ENCODE measurements at regions not wholly inside any gene's neighbourhood (a gene's known extent, or its start where the extent isn't known, plus 50 kb on each side); places are given as distances from the start of the nearest gene placed in this dataset.

DNA sequence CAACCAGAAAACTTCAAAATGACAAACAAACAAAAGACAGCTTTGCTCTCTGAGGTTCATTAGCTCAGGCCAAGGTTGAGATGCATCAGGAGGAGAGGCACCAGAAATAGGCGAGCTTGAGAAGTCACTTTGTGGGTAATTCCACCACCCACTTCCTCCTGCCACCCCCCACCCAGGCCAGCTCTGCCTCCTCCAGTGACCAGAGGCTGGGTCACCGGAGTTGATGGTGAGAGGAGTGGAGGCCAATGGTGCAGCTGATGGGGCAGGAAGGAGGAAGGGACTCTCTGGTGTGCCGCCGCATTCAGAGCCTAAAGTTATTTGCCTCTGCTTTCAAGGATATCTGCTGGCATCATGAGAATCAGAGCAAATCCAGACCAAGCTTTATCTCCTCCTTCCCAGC, 73.8 kb upstream of the ASTN2 start:
- H3K27me3 Mint-ChIP-seq (ENCODE audit: insufficient read depth, low read depth, poor library complexity): peaks cover 7% of the 10 kb centered on the region
- H3K4me1 Mint-ChIP-seq: peaks cover 14% of the 10 kb centered on the region
- no peaks in the 10 kb centered on the region for H4K20me1 ChIP-seq (replicated peaks; ENCODE audit: insufficient read depth)
- no peak overlapping the region for H3K4me3 Mint-ChIP-seq
- no peaks in the 10 kb centered on the region for H3K36me3 ChIP-seq (ENCODE audit: insufficient read depth)
- no peaks in the 10 kb centered on the region for H3K36me3 Mint-ChIP-seq (ENCODE audit: low read depth)
- H3K4me1 ChIP-seq (ENCODE audit: insufficient read depth): peaks cover 29% of the 10 kb centered on the region
- H3K27ac Mint-ChIP-seq: no peak overlapping the region
- no peak for ATAC-seq
- no peaks in the 10 kb centered on the region for H3K9me3 Mint-ChIP-seq
- H3F3A ChIP-seq (replicated peaks; ENCODE audit: low read depth): no peaks in the 10 kb centered on the region
- H3K27me3 ChIP-seq (ENCODE audit: insufficient read depth): no peaks in the 10 kb centered on the region
- no peak for TF ChIP-seq JUNB (IDR thresholded peaks at IDR 0.05; ENCODE audit: unreplicated experiment)
- TF ChIP-seq STAT1 (IDR thresholded peaks at IDR 0.05; ENCODE audit: unreplicated experiment): no peak
- no peak for TF ChIP-seq ZNF331 (CRISPR knock-in tag; IDR thresholded peaks at IDR 0.05; ENCODE audit: low read depth)
- TF ChIP-seq, protein P1, sequence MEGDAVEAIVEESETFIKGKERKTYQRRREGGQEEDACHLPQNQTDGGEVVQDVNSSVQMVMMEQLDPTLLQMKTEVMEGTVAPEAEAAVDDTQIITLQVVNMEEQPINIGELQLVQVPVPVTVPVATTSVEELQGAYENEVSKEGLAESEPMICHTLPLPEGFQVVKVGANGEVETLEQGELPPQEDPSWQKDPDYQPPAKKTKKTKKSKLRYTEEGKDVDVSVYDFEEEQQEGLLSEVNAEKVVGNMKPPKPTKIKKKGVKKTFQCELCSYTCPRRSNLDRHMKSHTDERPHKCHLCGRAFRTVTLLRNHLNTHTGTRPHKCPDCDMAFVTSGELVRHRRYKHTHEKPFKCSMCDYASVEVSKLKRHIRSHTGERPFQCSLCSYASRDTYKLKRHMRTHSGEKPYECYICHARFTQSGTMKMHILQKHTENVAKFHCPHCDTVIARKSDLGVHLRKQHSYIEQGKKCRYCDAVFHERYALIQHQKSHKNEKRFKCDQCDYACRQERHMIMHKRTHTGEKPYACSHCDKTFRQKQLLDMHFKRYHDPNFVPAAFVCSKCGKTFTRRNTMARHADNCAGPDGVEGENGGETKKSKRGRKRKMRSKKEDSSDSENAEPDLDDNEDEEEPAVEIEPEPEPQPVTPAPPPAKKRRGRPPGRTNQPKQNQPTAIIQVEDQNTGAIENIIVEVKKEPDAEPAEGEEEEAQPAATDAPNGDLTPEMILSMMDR (conservative IDR thresholded peaks at IDR 0.05; ENCODE audit: low read depth in 2 of 2): no peak
- no peak for TF ChIP-seq EZH2phosphoT487 (IDR thresholded peaks at IDR 0.05; ENCODE audit: unreplicated experiment)
- no peak for TF ChIP-seq NANOG (IDR thresholded peaks at IDR 0.05; ENCODE audit: borderline replicate concordance)
- TF ChIP-seq, protein P2, sequence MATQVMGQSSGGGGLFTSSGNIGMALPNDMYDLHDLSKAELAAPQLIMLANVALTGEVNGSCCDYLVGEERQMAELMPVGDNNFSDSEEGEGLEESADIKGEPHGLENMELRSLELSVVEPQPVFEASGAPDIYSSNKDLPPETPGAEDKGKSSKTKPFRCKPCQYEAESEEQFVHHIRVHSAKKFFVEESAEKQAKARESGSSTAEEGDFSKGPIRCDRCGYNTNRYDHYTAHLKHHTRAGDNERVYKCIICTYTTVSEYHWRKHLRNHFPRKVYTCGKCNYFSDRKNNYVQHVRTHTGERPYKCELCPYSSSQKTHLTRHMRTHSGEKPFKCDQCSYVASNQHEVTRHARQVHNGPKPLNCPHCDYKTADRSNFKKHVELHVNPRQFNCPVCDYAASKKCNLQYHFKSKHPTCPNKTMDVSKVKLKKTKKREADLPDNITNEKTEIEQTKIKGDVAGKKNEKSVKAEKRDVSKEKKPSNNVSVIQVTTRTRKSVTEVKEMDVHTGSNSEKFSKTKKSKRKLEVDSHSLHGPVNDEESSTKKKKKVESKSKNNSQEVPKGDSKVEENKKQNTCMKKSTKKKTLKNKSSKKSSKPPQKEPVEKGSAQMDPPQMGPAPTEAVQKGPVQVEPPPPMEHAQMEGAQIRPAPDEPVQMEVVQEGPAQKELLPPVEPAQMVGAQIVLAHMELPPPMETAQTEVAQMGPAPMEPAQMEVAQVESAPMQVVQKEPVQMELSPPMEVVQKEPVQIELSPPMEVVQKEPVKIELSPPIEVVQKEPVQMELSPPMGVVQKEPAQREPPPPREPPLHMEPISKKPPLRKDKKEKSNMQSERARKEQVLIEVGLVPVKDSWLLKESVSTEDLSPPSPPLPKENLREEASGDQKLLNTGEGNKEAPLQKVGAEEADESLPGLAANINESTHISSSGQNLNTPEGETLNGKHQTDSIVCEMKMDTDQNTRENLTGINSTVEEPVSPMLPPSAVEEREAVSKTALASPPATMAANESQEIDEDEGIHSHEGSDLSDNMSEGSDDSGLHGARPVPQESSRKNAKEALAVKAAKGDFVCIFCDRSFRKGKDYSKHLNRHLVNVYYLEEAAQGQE (IDR thresholded peaks at IDR 0.05; ENCODE audit: unreplicated experiment): no peak
- no peak overlapping the region for H3K27ac ChIP-seq (ENCODE audit: low read depth)
- no peaks in the 10 kb centered on the region for H3K9me2 ChIP-seq (ENCODE audit: insufficient read depth)
- no peak overlapping the region for H3K4me2 ChIP-seq
- no peaks in the 10 kb centered on the region for H3K79me2 ChIP-seq (replicated peaks; ENCODE audit: insufficient read depth)
- H3K4me3 ChIP-seq: no peak overlapping the region
- DNase-seq (ENCODE audit: low spot score): no peak
- no peak overlapping the region for H2AFZ ChIP-seq

DNA sequence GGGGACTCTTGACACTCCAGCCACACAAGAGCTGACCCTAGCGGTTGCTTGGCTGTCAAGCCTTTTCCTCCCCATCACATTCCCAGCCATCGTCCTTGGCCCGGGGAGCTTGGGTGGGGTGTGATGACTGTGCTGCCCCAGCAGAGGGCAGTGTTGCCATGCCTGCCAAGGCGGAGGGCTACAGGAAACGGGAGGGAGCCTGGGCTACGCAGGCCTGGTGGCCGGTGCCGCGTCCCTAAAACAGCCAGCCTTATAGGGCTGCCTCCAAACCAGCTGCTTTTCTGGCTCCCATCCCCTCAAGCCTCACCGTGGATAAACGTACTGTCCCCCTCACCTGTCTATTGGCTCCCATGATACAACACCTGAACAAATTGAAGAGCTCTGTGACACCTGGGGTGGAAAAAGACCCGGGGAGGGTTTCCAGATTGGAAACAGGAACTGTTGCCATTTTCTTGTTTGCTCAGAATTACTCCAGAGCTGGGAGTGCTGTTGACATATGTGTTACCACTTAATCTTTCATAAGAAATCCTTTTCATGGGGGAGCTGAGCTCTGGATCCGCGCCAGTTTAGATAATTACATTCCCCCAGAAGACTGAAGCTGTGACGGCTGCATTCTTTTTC, 72.8 kb upstream of the ASTN2 start:
- Histone ChIP-seq H3K9me2 (ENCODE audit: insufficient read depth) (no peaks in the 10 kb centered on the region), H3K4me3 (peak overlapping the region; percentile 36; the same call in 1 of the 2 replicates), H4K20me1 (replicated peaks; ENCODE audit: insufficient read depth) (no peaks in the 10 kb centered on the region), H3K36me3 (ENCODE audit: insufficient read depth) (no peaks in the 10 kb centered on the region), H2AFZ (peak overlapping the region; percentile 94), H3K79me2 (replicated peaks; ENCODE audit: insufficient read depth) (no peaks in the 10 kb centered on the region), H3K4me2 (peak overlapping the region; percentile 72), H3K4me1 (ENCODE audit: insufficient read depth) (peaks cover 29% of the 10 kb centered on the region), H3K27me3 (ENCODE audit: insufficient read depth) (no peaks in the 10 kb centered on the region), H3F3A (replicated peaks; ENCODE audit: low read depth) (no peaks in the 10 kb centered on the region), H3K27ac (ENCODE audit: low read depth) (no peak overlapping the region)
- peaks cover 7% of the 10 kb centered on the region for H3K27me3 Mint-ChIP-seq (ENCODE audit: insufficient read depth, low read depth, poor library complexity)
- no peaks in the 10 kb centered on the region for H3K36me3 Mint-ChIP-seq (ENCODE audit: low read depth)
- DNase-seq (ENCODE audit: low spot score) (peak; percentile 90), ATAC-seq (peak; percentile 96)
- no peak overlapping the region for H3K27ac Mint-ChIP-seq
- H3K9me3 Mint-ChIP-seq: no peaks in the 10 kb centered on the region
- TF ChIP-seq STAT1 (IDR thresholded peaks at IDR 0.05; ENCODE audit: unreplicated experiment) (no peak), CREB1 (CRISPR knock-in tag; IDR thresholded peaks at IDR 0.05; ENCODE audit: low read depth) (peak; percentile 69)
- TF ChIP-seq, protein P1 (conservative IDR thresholded peaks at IDR 0.05; ENCODE audit: low read depth in 2 of 2): peak; percentile 95 to 100
- H3K4me1 Mint-ChIP-seq: peaks cover 14% of the 10 kb centered on the region
- peak overlapping the region; percentile 47; the same call in 2 of the 3 replicates for H3K4me3 Mint-ChIP-seq
